Mesenteric fat pad (tissue), 1 donor: ENCODE measurements at regions not wholly inside any gene's neighbourhood (a gene's known extent, or its start where the extent isn't known, plus 50 kb on each side); places are given as distances from the start of the nearest gene placed in this dataset.

Source experiments
- DNase-seq: peaks from one replicate; pipeline ENCODE4 v3.0.0-alpha.2; 2020; ENCODE audit warnings: low spot score
- donor health status: DM: yes; HTN: yes; CAD: no.

DNA sequence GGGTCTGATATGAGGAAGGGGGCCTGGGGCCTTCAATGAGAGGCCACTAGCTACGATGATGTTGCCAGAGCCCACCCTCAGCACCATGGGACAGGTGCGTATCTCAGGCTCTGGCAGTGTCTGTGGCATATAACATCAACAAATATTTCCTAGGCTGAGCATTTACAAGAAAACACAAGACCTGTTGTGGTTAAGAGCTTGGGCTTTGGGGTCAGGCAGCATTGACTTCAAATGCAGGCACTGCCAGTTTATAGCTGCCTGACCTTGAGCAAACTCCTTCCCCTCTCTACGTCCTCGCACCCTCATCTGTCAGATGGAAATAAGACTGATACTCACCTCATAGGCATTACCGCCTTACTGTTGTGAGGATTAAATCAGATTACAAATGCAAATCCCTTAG is 156.0 kb downstream of the KATNAL1 start:
- DNase-seq = no peak

DNA sequence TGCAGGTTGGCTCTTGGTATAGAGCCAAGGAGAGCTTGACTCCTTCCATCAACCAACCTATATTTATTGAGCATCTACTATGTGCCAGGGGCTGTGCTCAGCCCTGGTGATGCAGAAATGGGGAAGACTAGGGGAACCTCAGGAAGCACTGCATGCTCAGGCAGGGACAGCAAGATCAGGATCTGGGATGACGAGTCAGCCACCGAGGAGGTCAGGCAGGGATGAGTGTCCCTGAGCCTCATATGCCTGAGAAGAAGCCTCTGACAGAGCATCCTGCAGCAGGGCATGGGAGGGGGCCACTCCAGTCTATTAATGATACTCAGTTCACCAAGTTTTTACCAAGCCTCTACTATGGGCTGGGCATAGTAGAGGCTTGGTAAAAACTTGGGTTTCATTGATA is 158.1 kb downstream of the KATNAL1 start:
- no peak for DNase-seq

DNA sequence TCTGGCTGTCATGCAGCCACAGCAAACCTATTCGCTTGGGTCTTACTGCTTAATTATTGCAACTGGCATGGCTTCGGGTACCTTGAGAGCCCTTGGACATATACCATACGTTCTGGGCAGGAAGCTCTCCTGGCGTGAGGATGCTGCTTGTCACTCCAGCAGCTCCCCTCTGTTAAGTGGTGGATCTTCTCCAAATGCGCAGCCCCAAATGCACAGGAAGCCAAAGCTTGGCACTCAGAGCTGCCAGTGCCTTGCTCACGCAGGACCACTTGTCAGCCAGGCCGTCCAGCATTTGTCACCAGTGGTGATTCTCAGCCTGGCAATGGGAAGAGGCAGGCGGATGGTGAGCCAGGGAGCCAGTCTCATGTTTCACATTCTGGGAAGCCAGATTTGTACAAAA is 158.6 kb downstream of the KATNAL1 start:
- no peak for DNase-seq

GRCh38 chr13:30148171-30148754 is 159.1 kb downstream of the KATNAL1 start:
- no peak for DNase-seq

DNA sequence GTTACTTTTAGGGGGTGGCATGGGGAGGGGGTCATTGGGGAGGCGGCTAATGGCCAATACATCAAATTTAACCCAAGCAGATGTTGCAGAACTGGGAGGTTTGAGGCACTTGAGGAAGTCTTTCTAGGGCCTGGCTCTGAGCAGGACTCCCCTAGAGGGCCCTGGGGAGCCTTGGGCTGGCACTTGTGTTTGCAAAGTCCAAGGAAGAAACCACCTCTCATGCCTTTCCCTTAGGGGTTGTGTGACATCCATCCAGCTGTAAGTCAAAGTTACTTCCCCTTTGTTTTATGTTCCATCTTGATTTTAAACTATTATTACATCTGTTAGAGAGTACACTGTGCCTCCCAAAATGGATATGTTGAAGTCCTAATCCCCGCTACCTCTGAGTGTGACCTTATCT is 159.9 kb downstream of the KATNAL1 start:
- no peak for DNase-seq

DNA sequence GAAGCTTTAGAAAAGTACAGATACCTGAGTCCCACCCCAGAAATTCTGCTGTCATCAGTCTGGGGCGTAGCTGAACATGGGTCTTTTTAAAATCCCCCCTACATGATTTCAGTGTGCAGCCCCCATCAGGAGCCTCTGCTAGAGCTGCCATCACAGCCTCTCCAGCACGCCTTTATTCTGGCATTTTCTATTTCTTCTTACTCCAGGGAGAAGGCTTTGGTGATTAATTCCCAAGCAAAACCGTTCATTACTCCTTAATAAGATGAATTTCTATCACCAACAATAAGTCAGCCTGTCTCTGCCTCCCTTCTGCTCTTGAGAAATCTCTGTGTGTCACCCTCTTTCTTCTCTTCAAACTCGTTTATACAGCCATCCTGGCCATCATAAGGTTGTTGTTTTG is 160.3 kb downstream of the KATNAL1 start:
- DNase-seq = no peak

DNA sequence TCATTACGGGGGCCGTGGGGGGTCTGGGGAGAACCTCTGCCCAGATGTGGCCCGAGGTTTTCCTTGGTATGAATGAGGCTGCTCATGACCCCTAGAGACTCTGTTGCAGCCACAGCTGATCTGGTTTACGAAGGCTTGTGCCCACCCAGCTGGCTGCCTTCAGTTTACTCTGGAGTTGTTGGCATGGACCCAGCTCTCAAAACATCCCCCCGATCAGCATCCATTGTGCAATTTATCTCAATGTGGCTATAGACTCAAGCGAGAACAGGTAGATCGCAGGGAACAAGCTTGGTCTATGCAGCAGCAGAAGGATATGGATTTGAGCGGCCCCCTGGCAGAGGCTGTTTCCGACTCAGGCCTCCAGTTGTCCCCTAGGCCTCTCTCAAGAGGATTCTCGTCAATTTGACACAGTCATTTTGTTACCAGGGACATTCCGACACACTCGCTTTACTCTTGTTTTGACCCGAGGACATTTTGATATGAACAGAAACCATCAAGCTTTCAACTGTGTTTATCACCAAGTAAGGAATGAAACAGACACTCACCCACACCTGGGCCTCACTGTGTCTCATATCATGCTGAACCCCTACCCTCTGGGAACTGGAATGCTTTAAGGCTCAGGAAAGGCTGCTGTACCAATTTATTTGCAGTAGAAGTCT is 161.5 kb downstream of the KATNAL1 start:
- no peak for DNase-seq

GRCh38 chr13:30143666-30144400 is 163.5 kb downstream of the KATNAL1 start:
- no peak for DNase-seq

- no peak for DNase-seq
Observed at GRCh38 chr13:30142486-30143211, 164.7 kb downstream of the KATNAL1 start.

- DNase-seq = no peak
Observed at GRCh38 chr13:30141775-30142485, 165.4 kb downstream of the KATNAL1 start.

- no peak for DNase-seq
Observed at GRCh38 chr13:30140973-30141372, 166.4 kb downstream of the KATNAL1 start.

GRCh38 chr13:30138511-30138910 is 168.8 kb downstream of the KATNAL1 start:
- DNase-seq = no peak

DNA sequence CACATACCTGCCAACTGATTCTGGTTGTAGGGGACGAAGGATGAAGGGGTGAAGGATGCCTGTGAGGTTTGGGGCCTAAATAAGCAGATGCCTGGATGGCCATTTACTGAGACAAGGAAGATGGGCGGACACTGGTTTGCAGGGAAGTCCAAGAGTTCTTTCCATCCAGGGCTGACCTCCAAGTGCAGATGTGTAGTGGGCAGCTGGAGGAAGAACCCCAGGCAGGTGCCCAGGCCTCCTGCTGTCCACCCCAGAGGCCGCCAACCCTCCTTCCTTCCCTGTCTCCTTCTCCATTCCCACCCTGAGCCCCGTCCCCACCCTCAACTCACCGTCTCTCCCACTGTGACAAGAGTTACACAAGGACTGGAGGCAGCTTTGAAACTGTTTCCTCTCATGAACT is 171.5 kb downstream of the KATNAL1 start:
- no peak for DNase-seq

DNA sequence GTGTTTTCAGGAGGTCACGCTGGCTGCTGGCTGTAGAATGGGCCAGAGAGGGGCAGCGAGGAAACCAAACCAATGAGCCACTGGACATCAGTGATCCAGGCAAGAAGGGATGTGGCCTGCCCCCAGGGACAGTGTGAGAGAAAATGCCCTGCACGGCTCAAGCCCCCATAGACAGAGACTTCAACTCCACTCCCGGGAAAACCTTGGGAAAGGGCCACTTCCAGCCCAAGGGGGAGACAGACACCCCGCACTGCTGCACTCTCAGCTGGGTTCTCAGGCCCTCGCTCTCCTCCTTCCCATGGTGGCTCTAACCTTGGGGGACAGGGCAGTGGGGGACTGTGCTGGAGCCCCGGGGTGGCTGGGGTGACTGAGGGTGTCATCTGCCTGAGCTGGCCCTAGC is 172.0 kb downstream of the KATNAL1 start:
- DNase-seq = no peak

DNA sequence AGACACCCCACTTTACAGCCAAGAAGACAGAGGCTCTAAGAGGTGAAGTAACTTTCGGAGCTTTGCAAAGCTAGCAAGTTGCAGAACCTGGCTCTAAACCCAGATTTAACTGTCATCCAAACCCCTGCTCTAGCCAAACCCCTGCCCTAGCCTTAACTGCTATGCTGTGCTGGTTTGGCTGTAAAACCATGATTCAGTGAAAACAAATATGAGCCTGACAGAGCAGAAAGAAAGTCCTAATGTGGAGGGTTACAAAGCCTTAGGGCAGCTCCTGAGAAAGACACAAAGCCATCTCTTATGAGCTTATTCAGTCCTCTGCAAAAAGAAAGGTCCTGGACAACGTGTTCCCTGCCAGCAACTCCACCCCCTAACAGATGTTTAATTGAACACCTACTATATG is 172.8 kb downstream of the KATNAL1 start:
- DNase-seq = no peak

DNA sequence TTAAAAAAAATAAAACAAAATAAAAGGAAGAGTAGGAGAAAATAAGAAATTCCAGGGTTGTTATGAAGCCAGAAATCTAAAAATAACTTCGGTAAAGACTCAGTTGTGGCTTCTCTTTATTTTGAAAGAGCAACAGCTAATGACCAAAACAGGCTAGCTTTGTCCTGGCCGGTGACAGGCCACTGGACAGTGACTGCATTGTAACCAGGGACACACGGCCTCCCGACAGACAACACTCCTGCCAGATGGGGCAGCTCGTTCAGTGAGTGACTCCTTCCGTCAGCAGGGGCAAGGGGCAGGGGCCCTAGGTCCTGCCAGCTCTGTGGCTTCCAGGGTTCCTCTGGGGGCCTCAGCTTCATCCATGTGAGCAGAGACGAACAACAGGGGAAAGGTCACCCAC is 173.4 kb downstream of the KATNAL1 start:
- DNase-seq = no peak

DNA sequence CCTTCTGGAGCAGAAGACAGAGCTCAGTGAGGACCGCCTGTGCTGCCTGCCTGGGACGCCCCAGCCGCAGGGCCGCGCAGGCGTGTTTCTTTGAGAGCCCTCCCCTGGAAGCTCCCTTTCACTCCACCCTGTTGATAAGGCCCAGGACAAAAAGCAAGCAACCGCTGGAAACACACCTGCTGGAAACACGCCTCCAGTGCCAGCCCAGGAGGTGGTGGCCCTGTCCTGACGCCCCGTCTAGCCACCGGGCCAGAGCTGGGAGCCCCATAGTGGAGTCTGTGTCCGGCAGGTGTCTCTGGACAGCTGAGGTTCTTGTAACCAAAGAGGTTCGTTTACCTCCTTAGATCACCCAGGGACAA is 173.8 kb downstream of the KATNAL1 start:
- DNase-seq = no peak

DNA sequence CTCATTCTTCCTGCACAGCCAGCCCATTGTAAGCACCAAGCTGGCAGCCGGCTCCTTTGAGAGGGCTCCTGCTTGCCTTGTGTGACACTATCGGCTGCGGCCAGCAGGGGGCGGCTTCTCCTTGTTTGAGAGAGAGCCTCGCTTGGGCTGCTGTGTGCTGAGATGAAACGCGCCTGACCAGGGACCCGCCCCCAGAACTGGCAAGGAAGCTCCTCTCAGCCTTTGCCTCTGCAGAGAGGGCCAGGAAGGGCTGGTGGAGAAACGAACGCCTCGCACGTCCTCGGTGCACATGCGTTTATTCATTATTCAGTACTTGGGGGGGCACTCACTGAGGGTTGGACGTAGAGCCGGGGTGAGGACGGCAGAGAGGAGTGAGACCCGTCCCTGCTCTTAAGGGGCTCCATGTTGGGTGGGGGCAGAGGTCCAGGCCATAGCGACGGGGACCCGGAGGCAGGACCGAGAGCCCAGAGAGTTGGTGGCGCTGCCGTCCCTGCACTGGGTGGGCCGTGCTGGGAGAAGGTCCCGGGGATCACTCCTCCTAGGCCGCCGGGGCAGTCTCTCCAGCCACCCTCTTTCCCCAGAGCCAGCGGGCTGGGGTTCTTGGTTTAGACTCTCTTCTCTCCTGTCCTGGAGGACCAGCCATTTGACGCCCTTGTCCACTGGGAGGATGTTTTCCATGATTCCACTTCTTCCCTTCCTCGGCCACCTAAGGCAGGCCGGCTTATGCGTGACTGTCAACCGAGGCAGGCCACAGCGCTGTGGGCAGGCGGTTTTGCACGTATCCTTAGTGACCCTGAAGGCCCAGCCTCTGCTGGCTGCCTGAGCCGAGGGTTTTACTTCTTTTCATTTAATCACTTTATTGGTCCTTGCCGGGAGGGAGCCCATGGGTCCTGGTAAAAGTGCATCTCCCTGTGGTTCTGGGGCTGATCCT is 174.5 kb downstream of the KATNAL1 start:
- DNase-seq = peak; percentile 98

- DNase-seq = no peak
Observed at GRCh38 chr13:30129411-30129810, 177.9 kb downstream of the KATNAL1 start.

GRCh38 chr13:30128591-30128990 is 178.8 kb downstream of the KATNAL1 start:
- peak; percentile 9 for DNase-seq
